Cardiac muscle cell (in vitro differentiated cells and primary cell): ENCODE measurements at regions not wholly inside any gene's neighbourhood (a gene's known extent, or its start where the extent isn't known, plus 50 kb on each side); places are given as distances from the start of the nearest gene placed in this dataset.

Source experiments
- DNase-seq, 2 donors: peaks; one replicate each; pipeline versions ENCODE4 v3.0.0 to v3.0.0-alpha.2; 2010 to 2017; ENCODE audit warnings: low read depth in 1 of 2, low spot score in 1 of 2
- H3K27ac ChIP-seq: fragments of 200-600 bp; sonication (generic); 2 replicates; pipeline ENCODE4 v1.5.1; 2016
- H3K27me3 ChIP-seq: fragments of 200-600 bp; sonication (generic); 2 replicates; pipeline ENCODE4 v1.6.0; 2016; ENCODE audit warnings: control low read depth
- H3K36me3 ChIP-seq: fragments of 200-600 bp; sonication (generic); 2 replicates; pipeline ENCODE4 v1.5.1; 2016; ENCODE audit warnings: control low read depth
- H3K4me1 ChIP-seq: fragments of 200-600 bp; sonication (generic); 2 replicates; pipeline ENCODE4 v1.8.1; 2017; ENCODE audit warnings: low read depth, mild to moderate bottlenecking, mixed run types
- H3K4me3 ChIP-seq: fragments of 200-600 bp; sonication (generic); 2 replicates; pipeline ENCODE4 v1.5.1; 2016; ENCODE audit warnings: mild to moderate bottlenecking
- H3K9me3 ChIP-seq: fragments of 200-600 bp; sonication (generic); 2 replicates; pipeline ENCODE4 v1.5.1; 2017; ENCODE audit warnings: low read depth, mild to moderate bottlenecking, control low read depth
- CTCF ChIP-seq: IDR thresholded peaks from 2 replicates; pipeline ENCODE4 v1.5.1; 2012; ENCODE audit warnings: low read depth, mild to moderate bottlenecking, low read length

- DNase-seq = no peak
These were observed 355.3 kb downstream of the SOX9 start for GRCh38 chr17:72476134-72476533.

GRCh38 chr17:72476575-72476986 is 355.8 kb downstream of the SOX9 start:
- no peak for DNase-seq
- Histone ChIP-seq H3K4me1 (peaks cover 6% of the 10 kb centered on the region), H3K36me3 (no peaks in the 10 kb centered on the region), H3K9me3 (no peaks in the 10 kb centered on the region), H3K27ac (no peak overlapping the region), H3K4me3 (no peak overlapping the region), H3K27me3 (no peaks in the 10 kb centered on the region)
- no peak for TF ChIP-seq CTCF

More at GRCh38 chr17:72476134-72476533, 355.3 kb downstream of the SOX9 start:
- Histone ChIP-seq H3K4me1 (peaks cover 6% of the 10 kb centered on the region), H3K4me3 (no peak overlapping the region), H3K36me3 (no peaks in the 10 kb centered on the region), H3K9me3 (no peaks in the 10 kb centered on the region), H3K27ac (no peak overlapping the region), H3K27me3 (no peaks in the 10 kb centered on the region)
- no peak for TF ChIP-seq CTCF

- Histone ChIP-seq H3K27me3 (no peaks in the 10 kb centered on the region), H3K9me3 (no peaks in the 10 kb centered on the region), H3K4me1 (peaks cover 6% of the 10 kb centered on the region), H3K27ac (no peak overlapping the region), H3K4me3 (no peak overlapping the region), H3K36me3 (no peaks in the 10 kb centered on the region)
- no peak for DNase-seq
- TF ChIP-seq CTCF = no peak
These were observed 356.7 kb downstream of the SOX9 start for GRCh38 chr17:72477491-72477890.

GRCh38 chr17:72479113-72479512 is 358.3 kb downstream of the SOX9 start:
- no peak for DNase-seq
- no peaks in the 10 kb centered on the region for H3K9me3 ChIP-seq
- no peak for TF ChIP-seq CTCF
- no peak overlapping the region for H3K27ac ChIP-seq
- no peak overlapping the region for H3K4me3 ChIP-seq
- peaks cover 6% of the 10 kb centered on the region for H3K4me1 ChIP-seq
- no peaks in the 10 kb centered on the region for H3K27me3 ChIP-seq
- no peaks in the 10 kb centered on the region for H3K36me3 ChIP-seq

- Histone ChIP-seq H3K4me3 (no peak overlapping the region), H3K4me1 (peaks cover 6% of the 10 kb centered on the region), H3K9me3 (no peaks in the 10 kb centered on the region), H3K36me3 (no peaks in the 10 kb centered on the region), H3K27ac (no peak overlapping the region), H3K27me3 (no peaks in the 10 kb centered on the region)
- no peak for TF ChIP-seq CTCF
- DNase-seq = no peak
These were observed 360.8 kb downstream of the SOX9 start for GRCh38 chr17:72481572-72481971.

- no peak for TF ChIP-seq CTCF
These were observed 364.8 kb downstream of the SOX9 start for GRCh38 chr17:72485596-72485995.

More at GRCh38 chr17:72485596-72485995, 364.8 kb downstream of the SOX9 start:
- Histone ChIP-seq H3K4me3 (no peak overlapping the region), H3K27me3 (no peaks in the 10 kb centered on the region), H3K36me3 (no peaks in the 10 kb centered on the region), H3K9me3 (no peaks in the 10 kb centered on the region), H3K27ac (no peak overlapping the region), H3K4me1 (no peaks in the 10 kb centered on the region)
- DNase-seq = no peak
